ENCODE measurements at regions not wholly inside any gene's neighbourhood (a gene's known extent, or its start where the extent isn't known, plus 50 kb on each side); places are given as distances from the start of the nearest gene placed in this dataset.

DNA sequence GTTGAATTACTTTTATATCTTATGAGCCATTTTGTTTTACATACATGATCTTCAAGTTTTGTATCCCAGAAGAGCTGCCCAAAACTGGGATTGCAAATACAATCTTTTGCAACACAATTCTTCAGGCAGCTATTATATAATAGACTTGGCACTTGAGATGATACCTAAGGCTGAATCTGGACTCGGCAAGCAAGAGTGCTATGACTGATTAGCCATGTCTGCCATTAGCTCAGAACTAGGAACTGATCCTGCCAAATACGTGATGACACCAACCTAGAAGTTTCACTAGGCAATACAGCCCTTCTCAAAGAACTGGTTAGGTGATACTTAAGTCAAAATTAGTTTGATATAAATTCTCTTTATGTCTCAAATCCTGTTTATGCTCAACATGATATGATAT, 619.6 kb downstream of the CPS1 start:
- DNase-seq (ENCODE audit: extremely low spot score), result no peak
- ChIA-PET POLR2A (no interaction called here), CTCF (no interaction called here)
- no peak for TF ChIP-seq SUZ12 (IDR thresholded peaks at IDR 0.05)
- TF ChIP-seq FOXK2 (IDR thresholded peaks at IDR 0.05), result no peak
- TF ChIP-seq SP1 (IDR thresholded peaks at IDR 0.05), result no peak
- no peak for TF ChIP-seq NFRKB (IDR thresholded peaks at IDR 0.05)
- TF ChIP-seq LEF1 (IDR thresholded peaks at IDR 0.05; ENCODE audit: borderline replicate concordance), result no peak
- no peak for TF ChIP-seq CTBP1 (IDR thresholded peaks at IDR 0.05; ENCODE audit: borderline replicate concordance)
- TF ChIP-seq FOXM1 (IDR thresholded peaks at IDR 0.05; ENCODE audit: borderline replicate concordance), result no peak
- TF ChIP-seq ZNF384 (IDR thresholded peaks at IDR 0.05), result no peak
- TF ChIP-seq BHLHE40 (IDR thresholded peaks at IDR 0.05; ENCODE audit: borderline replicate concordance), result no peak
- TF ChIP-seq FOXA1 (IDR thresholded peaks at IDR 0.05), result no peak
- TF ChIP-seq L3MBTL2 (conservative IDR thresholded peaks at IDR 0.05), result no peak
- TF ChIP-seq ARNT (IDR thresholded peaks at IDR 0.05), result no peak

GRCh38 chr2:211176514-211177141, 620.2 kb downstream of the CPS1 start:
- ChIA-PET POLR2A (no interaction called here), CTCF (no interaction called here)
- DNase-seq (ENCODE audit: extremely low spot score), result no peak
- TF ChIP-seq ZNF384 (IDR thresholded peaks at IDR 0.05) (no peak), ARNT (IDR thresholded peaks at IDR 0.05) (no peak), PKNOX1 (IDR thresholded peaks at IDR 0.05) (no peak), CTBP1 (IDR thresholded peaks at IDR 0.05; ENCODE audit: borderline replicate concordance) (no peak)

GRCh38 chr2:211181626-211182025, 625.2 kb downstream of the CPS1 start:
- POLR2A ChIA-PET, result no interaction called here
- no peak for DNase-seq (ENCODE audit: extremely low spot score)
- no peak for TF ChIP-seq ARNT (IDR thresholded peaks at IDR 0.05)
- no peak for TF ChIP-seq TARDBP (IDR thresholded peaks at IDR 0.05)
- TF ChIP-seq FOXM1 (IDR thresholded peaks at IDR 0.05; ENCODE audit: borderline replicate concordance), result no peak
- TF ChIP-seq FOXK2 (IDR thresholded peaks at IDR 0.05), result no peak
- TF ChIP-seq HDGF (IDR thresholded peaks at IDR 0.05; ENCODE audit: borderline replicate concordance), result no peak
- TF ChIP-seq L3MBTL2 (conservative IDR thresholded peaks at IDR 0.05), result no peak
- TF ChIP-seq SP1 (IDR thresholded peaks at IDR 0.05), result no peak
- CTCF ChIA-PET, result no interaction called here

- ChIA-PET CTCF (no interaction called here), POLR2A (no interaction called here)
- no peak for DNase-seq (ENCODE audit: extremely low spot score)
- TF ChIP-seq LEF1 (IDR thresholded peaks at IDR 0.05; ENCODE audit: borderline replicate concordance), result no peak
- no peak for TF ChIP-seq ZNF384 (IDR thresholded peaks at IDR 0.05)
- TF ChIP-seq ARNT (IDR thresholded peaks at IDR 0.05), result no peak
- no peak for TF ChIP-seq ELF4 (IDR thresholded peaks at IDR 0.05)
- no peak for TF ChIP-seq SUZ12 (IDR thresholded peaks at IDR 0.05)
- no peak for TF ChIP-seq CTBP1 (IDR thresholded peaks at IDR 0.05; ENCODE audit: borderline replicate concordance)
- no peak for TF ChIP-seq TARDBP (IDR thresholded peaks at IDR 0.05)
- TF ChIP-seq FOXA1 (IDR thresholded peaks at IDR 0.05), result no peak
- TF ChIP-seq BHLHE40 (IDR thresholded peaks at IDR 0.05; ENCODE audit: borderline replicate concordance), result no peak
- TF ChIP-seq L3MBTL2 (conservative IDR thresholded peaks at IDR 0.05), result no peak
- no peak for TF ChIP-seq FOXK2 (IDR thresholded peaks at IDR 0.05)
- no peak for TF ChIP-seq HDGF (IDR thresholded peaks at IDR 0.05; ENCODE audit: borderline replicate concordance)
- TF ChIP-seq FOXM1 (IDR thresholded peaks at IDR 0.05; ENCODE audit: borderline replicate concordance), result no peak
- TF ChIP-seq PKNOX1 (IDR thresholded peaks at IDR 0.05), result no peak
- no peak for TF ChIP-seq SP1 (IDR thresholded peaks at IDR 0.05)
- no peak for TF ChIP-seq NFRKB (IDR thresholded peaks at IDR 0.05)
Measured at GRCh38 chr2:211187602-211188001, 631.2 kb downstream of the CPS1 start.

GRCh38 chr2:211203986-211204385, 647.6 kb downstream of the CPS1 start:
- CTCF ChIA-PET, result no interaction called here
- TF ChIP-seq FOXM1 (IDR thresholded peaks at IDR 0.05; ENCODE audit: borderline replicate concordance), result no peak
- TF ChIP-seq BHLHE40 (IDR thresholded peaks at IDR 0.05; ENCODE audit: borderline replicate concordance), result no peak
- TF ChIP-seq ELF4 (IDR thresholded peaks at IDR 0.05), result no peak
- no peak for TF ChIP-seq L3MBTL2 (conservative IDR thresholded peaks at IDR 0.05)
- no peak for TF ChIP-seq ZNF384 (IDR thresholded peaks at IDR 0.05)
- TF ChIP-seq ARNT (IDR thresholded peaks at IDR 0.05), result no peak
- TF ChIP-seq LEF1 (IDR thresholded peaks at IDR 0.05; ENCODE audit: borderline replicate concordance), result no peak
- TF ChIP-seq SUZ12 (IDR thresholded peaks at IDR 0.05), result no peak
- TF ChIP-seq NFRKB (IDR thresholded peaks at IDR 0.05), result no peak
- no peak for TF ChIP-seq FOXK2 (IDR thresholded peaks at IDR 0.05)
- TF ChIP-seq PKNOX1 (IDR thresholded peaks at IDR 0.05), result no peak
- TF ChIP-seq FOXA1 (IDR thresholded peaks at IDR 0.05), result no peak
- no peak for TF ChIP-seq SP1 (IDR thresholded peaks at IDR 0.05)
- TF ChIP-seq CTBP1 (IDR thresholded peaks at IDR 0.05; ENCODE audit: borderline replicate concordance), result no peak
- POLR2A ChIA-PET, result no interaction called here
- DNase-seq (ENCODE audit: extremely low spot score), result no peak

GRCh38 chr2:211204456-211204855, 648.1 kb downstream of the CPS1 start:
- TF ChIP-seq L3MBTL2 (conservative IDR thresholded peaks at IDR 0.05), result no peak
- TF ChIP-seq TARDBP (IDR thresholded peaks at IDR 0.05), result no peak
- TF ChIP-seq ZNF384 (IDR thresholded peaks at IDR 0.05), result no peak
- TF ChIP-seq HDGF (IDR thresholded peaks at IDR 0.05; ENCODE audit: borderline replicate concordance), result no peak
- no peak for TF ChIP-seq CTBP1 (IDR thresholded peaks at IDR 0.05; ENCODE audit: borderline replicate concordance)
- TF ChIP-seq SP1 (IDR thresholded peaks at IDR 0.05), result no peak
- TF ChIP-seq SUZ12 (IDR thresholded peaks at IDR 0.05), result no peak
- TF ChIP-seq ELF4 (IDR thresholded peaks at IDR 0.05), result no peak
- no peak for TF ChIP-seq FOXK2 (IDR thresholded peaks at IDR 0.05)
- no peak for TF ChIP-seq NFRKB (IDR thresholded peaks at IDR 0.05)
- TF ChIP-seq FOXA1 (IDR thresholded peaks at IDR 0.05), result no peak
- no peak for TF ChIP-seq LEF1 (IDR thresholded peaks at IDR 0.05; ENCODE audit: borderline replicate concordance)
- TF ChIP-seq PKNOX1 (IDR thresholded peaks at IDR 0.05), result no peak
- no peak for TF ChIP-seq FOXM1 (IDR thresholded peaks at IDR 0.05; ENCODE audit: borderline replicate concordance)
- TF ChIP-seq BHLHE40 (IDR thresholded peaks at IDR 0.05; ENCODE audit: borderline replicate concordance), result no peak
- no peak for TF ChIP-seq ARNT (IDR thresholded peaks at IDR 0.05)
- ChIA-PET POLR2A (no interaction called here), CTCF (no interaction called here)
- no peak for DNase-seq (ENCODE audit: extremely low spot score)
